Lower leg skin (tissue), 4 donors: ENCODE measurements at regions not wholly inside any gene's neighbourhood (a gene's known extent, or its start where the extent isn't known, plus 50 kb on each side); places are given as distances from the start of the nearest gene placed in this dataset.

ENCODE experiments used
- DNase-seq, 2 donors: peaks; one replicate each; pipeline ENCODE4 v3.0.0-alpha.2; 2019; ENCODE audit warnings: low spot score in 2 of 2
- H3K4me3 ChIP-seq: fragments of 200-600 bp; sonication (generic); 2 replicates; pipeline ENCODE4 v1.5.1; 2017; ENCODE audit warnings: mild to moderate bottlenecking, low read depth; ENCODE audit not compliant: poor library complexity, severe bottlenecking
- POLR2A ChIP-seq, 2 donors: fragments of 450-650 bp; IDR thresholded peaks; one replicate each; pipeline ENCODE4 v1.6.1; 2016 to 2017; ENCODE audit warnings: antibody characterized with exemption in 2 of 2, mild to moderate bottlenecking in 1 of 2, moderate library complexity in 1 of 2
- WGBS, 2 donors: methylation state at CpG; one replicate each; pipeline ENCODE4 v1.1.5; 2018; 5-methylcytosine and 5-hydroxymethylcytosine counted together
- intact Hi-C: fragments of 100-400 bp; cut with DNase I; formaldehyde crosslinking; loops from one replicate; pipeline ENCODE4 v1.15.0; 2023; ENCODE audit warnings: low total_unique reads
- TF ChIP-seq, protein P1 (sequence below), 3 donors: fragments of 450-650 bp; IDR thresholded peaks; one replicate each; pipeline ENCODE4 v1.5.1; 2016; ENCODE audit warnings: antibody characterized with exemption in 3 of 3, mild to moderate bottlenecking in 3 of 3, moderate library complexity in 2 of 3

DNA sequence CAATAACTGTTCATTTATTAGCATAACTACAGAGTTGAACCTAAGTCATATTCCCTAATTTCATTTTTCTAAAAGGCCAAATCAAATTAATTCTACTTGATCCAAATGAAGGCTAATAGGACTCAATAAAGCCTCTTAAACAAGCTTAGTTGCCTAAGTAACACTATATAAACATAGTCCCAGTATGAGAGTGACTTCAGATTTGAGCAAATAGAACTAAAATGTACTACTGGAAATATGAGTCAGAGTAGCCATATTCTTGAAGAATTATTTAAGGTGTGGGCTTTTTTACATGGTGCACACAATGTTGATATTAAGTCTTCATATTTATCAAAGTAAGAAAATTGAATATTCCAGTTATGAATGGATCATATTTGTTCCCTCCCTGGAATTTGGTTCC lies 872.3 kb downstream of the MAT2B start:
- no peak for DNase-seq
- no peak overlapping the region for H3K4me3 ChIP-seq
- intact Hi-C loops, result no loop called here
- TF ChIP-seq POLR2A (IDR thresholded peaks at IDR 0.05), result no peak
- TF ChIP-seq, protein P1, sequence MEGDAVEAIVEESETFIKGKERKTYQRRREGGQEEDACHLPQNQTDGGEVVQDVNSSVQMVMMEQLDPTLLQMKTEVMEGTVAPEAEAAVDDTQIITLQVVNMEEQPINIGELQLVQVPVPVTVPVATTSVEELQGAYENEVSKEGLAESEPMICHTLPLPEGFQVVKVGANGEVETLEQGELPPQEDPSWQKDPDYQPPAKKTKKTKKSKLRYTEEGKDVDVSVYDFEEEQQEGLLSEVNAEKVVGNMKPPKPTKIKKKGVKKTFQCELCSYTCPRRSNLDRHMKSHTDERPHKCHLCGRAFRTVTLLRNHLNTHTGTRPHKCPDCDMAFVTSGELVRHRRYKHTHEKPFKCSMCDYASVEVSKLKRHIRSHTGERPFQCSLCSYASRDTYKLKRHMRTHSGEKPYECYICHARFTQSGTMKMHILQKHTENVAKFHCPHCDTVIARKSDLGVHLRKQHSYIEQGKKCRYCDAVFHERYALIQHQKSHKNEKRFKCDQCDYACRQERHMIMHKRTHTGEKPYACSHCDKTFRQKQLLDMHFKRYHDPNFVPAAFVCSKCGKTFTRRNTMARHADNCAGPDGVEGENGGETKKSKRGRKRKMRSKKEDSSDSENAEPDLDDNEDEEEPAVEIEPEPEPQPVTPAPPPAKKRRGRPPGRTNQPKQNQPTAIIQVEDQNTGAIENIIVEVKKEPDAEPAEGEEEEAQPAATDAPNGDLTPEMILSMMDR (IDR thresholded peaks at IDR 0.05), result no peak

DNA sequence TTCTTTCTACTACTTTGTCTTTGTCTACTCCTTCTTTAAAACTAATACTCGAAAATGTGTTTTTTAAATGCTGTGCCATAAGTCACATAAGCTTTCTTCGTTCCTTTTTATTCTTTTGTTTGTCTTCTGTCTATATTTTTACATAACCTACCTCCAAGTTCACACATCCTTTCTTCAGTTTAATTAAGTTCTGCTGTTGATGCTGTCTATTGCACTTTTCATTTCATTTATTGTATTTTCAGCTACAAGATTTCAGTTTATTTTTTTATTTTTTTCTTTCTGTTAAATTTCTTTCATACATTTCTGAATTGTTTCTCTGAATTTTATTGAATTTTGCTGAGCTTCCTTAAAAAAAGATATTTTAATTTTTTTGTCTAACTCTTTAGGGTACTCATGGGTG lies 878.2 kb downstream of the MAT2B start:
- H3K4me3 ChIP-seq, result no peak overlapping the region
- intact Hi-C loops, result no loop called here
- TF ChIP-seq, protein P1 (IDR thresholded peaks at IDR 0.05), result no peak
- TF ChIP-seq POLR2A (IDR thresholded peaks at IDR 0.05), result no peak
- 72 to 74% methylated on average over 2 of the region's 2 CpGs for WGBS, 2 donors
- no peak for DNase-seq

- no peak for TF ChIP-seq POLR2A (IDR thresholded peaks at IDR 0.05)
- TF ChIP-seq, protein P1 (IDR thresholded peaks at IDR 0.05), result no peak
- DNase-seq, result no peak
- no peak overlapping the region for H3K4me3 ChIP-seq
- intact Hi-C loops, result no loop called here
Observed at GRCh38 chr5:164392531-164392930, 887.1 kb downstream of the MAT2B start.

GRCh38 chr5:164394686-164395194 lies 889.3 kb downstream of the MAT2B start:
- no peak for DNase-seq
- 33 to 50% methylated on average over 5 of the region's 5 CpGs for WGBS, 2 donors
- intact Hi-C loops, result no loop called here
- TF ChIP-seq, protein P1 (IDR thresholded peaks at IDR 0.05), result no peak
- no peak for TF ChIP-seq POLR2A (IDR thresholded peaks at IDR 0.05)
- no peak overlapping the region for H3K4me3 ChIP-seq

- WGBS, 2 donors, result 48 to 53% methylated on average over 1 of the region's 1 CpG
- no peak overlapping the region for H3K4me3 ChIP-seq
- DNase-seq, result no peak
- no peak for TF ChIP-seq POLR2A (IDR thresholded peaks at IDR 0.05)
- TF ChIP-seq, protein P1 (IDR thresholded peaks at IDR 0.05), result no peak
- intact Hi-C loops, result no loop called here
Observed at GRCh38 chr5:164412531-164412930, 907.1 kb downstream of the MAT2B start.

GRCh38 chr5:164420161-164420560 lies 914.7 kb downstream of the MAT2B start:
- DNase-seq, result no peak
- WGBS, 2 donors, result 82 to 84% methylated on average over 2 of the region's 2 CpGs
- TF ChIP-seq, protein P1 (IDR thresholded peaks at IDR 0.05), result no peak
- intact Hi-C loops, result no loop called here
- H3K4me3 ChIP-seq, result no peak overlapping the region
